SK-N-SH (cell line): ENCODE measurements at regions not wholly inside any gene's neighbourhood (a gene's known extent, or its start where the extent isn't known, plus 50 kb on each side); places are given as distances from the start of the nearest gene placed in this dataset.

ENCODE experiments used
- CTCF ChIP-seq: fragments of 200-600 bp; sonication (generic); IDR thresholded peaks from 2 replicates; pipeline ENCODE4 v1.6.1; 2017; ENCODE audit warnings: antibody characterized with exemption, mild to moderate bottlenecking, moderate library complexity
- EZH2phosphoT487 ChIP-seq: fragments of 200-600 bp; sonication (generic); IDR thresholded peaks from 2 replicates; pipeline ENCODE4 v1.6.1; 2017; ENCODE audit warnings: low read depth, mixed run types, mild to moderate bottlenecking, antibody characterized with exemption, moderate library complexity, borderline replicate concordance
- FOXJ3 ChIP-seq: sonication (generic); formaldehyde crosslinking; IDR thresholded peaks from 2 replicates; pipeline ENCODE4 v1.5.1; 2020; ENCODE audit warnings: mild to moderate bottlenecking, missing genetic modification reagents
- FOXM1 ChIP-seq: IDR thresholded peaks from 2 replicates; pipeline ENCODE4 v1.4.0; 2012; ENCODE audit warnings: low read depth, mild to moderate bottlenecking
- JUND ChIP-seq: IDR thresholded peaks from 2 replicates; pipeline ENCODE4 v1.4.0; 2012
- MEF2A ChIP-seq: IDR thresholded peaks from 2 replicates; pipeline ENCODE4 v1.4.0; 2012; ENCODE audit warnings: low read depth, borderline replicate concordance
- NRF1 ChIP-seq: IDR thresholded peaks from 2 replicates; pipeline ENCODE4 v1.6.1; 2012; ENCODE audit warnings: low read depth, mild to moderate bottlenecking, low read length
- RAD21 ChIP-seq: IDR thresholded peaks from 2 replicates; pipeline ENCODE4 v1.6.1; 2012; ENCODE audit warnings: mild to moderate bottlenecking, low read length
- SIN3A ChIP-seq: IDR thresholded peaks from 2 replicates; pipeline ENCODE4 v1.6.1; 2012; ENCODE audit warnings: low read depth, mild to moderate bottlenecking, low read length, moderate library complexity, borderline replicate concordance
- SMC3 ChIP-seq: IDR thresholded peaks from 2 replicates; pipeline ENCODE4 v1.6.1; 2012; ENCODE audit warnings: low read depth, low read length, improper control_type of control experiment
- TF ChIP-seq, protein P1 (sequence below): IDR thresholded peaks from 2 replicates; pipeline ENCODE4 v1.6.1; 2012; ENCODE audit warnings: mild to moderate bottlenecking, low read depth, low read length, moderate library complexity
- TF ChIP-seq, protein P2 (sequence below): IDR thresholded peaks from 2 replicates; pipeline ENCODE4 v1.4.0; 2012; ENCODE audit warnings: low read depth

DNA sequence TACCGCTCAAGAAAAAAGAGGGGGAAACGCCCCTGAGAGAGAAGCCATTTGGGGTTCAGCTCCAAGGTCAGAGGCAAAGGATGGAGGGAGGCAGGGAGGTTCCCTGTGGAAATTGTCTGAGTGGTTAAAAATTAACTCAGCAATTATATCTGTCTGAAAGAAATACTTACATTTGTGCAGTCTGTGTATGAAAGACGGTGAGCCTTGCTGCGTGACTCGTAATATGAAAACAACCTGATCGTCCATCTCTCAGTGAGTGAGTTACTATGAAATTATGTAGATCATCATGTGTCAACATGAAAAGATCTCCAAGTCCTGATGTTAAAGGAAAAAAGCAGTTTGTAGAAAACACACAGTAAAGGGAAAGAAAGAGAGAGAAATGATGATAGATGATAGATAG lies 67.2 kb upstream of the FAM204A start:
- TF ChIP-seq, protein P1, sequence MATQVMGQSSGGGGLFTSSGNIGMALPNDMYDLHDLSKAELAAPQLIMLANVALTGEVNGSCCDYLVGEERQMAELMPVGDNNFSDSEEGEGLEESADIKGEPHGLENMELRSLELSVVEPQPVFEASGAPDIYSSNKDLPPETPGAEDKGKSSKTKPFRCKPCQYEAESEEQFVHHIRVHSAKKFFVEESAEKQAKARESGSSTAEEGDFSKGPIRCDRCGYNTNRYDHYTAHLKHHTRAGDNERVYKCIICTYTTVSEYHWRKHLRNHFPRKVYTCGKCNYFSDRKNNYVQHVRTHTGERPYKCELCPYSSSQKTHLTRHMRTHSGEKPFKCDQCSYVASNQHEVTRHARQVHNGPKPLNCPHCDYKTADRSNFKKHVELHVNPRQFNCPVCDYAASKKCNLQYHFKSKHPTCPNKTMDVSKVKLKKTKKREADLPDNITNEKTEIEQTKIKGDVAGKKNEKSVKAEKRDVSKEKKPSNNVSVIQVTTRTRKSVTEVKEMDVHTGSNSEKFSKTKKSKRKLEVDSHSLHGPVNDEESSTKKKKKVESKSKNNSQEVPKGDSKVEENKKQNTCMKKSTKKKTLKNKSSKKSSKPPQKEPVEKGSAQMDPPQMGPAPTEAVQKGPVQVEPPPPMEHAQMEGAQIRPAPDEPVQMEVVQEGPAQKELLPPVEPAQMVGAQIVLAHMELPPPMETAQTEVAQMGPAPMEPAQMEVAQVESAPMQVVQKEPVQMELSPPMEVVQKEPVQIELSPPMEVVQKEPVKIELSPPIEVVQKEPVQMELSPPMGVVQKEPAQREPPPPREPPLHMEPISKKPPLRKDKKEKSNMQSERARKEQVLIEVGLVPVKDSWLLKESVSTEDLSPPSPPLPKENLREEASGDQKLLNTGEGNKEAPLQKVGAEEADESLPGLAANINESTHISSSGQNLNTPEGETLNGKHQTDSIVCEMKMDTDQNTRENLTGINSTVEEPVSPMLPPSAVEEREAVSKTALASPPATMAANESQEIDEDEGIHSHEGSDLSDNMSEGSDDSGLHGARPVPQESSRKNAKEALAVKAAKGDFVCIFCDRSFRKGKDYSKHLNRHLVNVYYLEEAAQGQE, result no peak
- TF ChIP-seq SIN3A, result no peak
- no peak for TF ChIP-seq CTCF
- no peak for TF ChIP-seq FOXM1
- no peak for TF ChIP-seq EZH2phosphoT487
- no peak for TF ChIP-seq NRF1
- TF ChIP-seq JUND, result no peak
- TF ChIP-seq, protein P2, sequence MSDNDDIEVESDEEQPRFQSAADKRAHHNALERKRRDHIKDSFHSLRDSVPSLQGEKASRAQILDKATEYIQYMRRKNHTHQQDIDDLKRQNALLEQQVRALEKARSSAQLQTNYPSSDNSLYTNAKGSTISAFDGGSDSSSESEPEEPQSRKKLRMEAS, result no peak
- no peak for TF ChIP-seq SMC3
- no peak for TF ChIP-seq FOXJ3 (CRISPR knock-in tag)
- no peak for TF ChIP-seq MEF2A
- no peak for TF ChIP-seq RAD21
